T-helper 2 cell treated with Interferon-gamma antibody and Interleukin-4, amounts not matched to agents 5 μg/mL and 100 μg/mL, for 36 hours (primary cell): ENCODE measurements at regions not wholly inside any gene's neighbourhood (a gene's known extent, or its start where the extent isn't known, plus 50 kb on each side); places are given as distances from the start of the nearest gene placed in this dataset.

Experiments
- DNase-seq: peaks from one replicate; pipeline ENCODE4 v3.0.0; 2021; ENCODE audit warnings: low spot score
- H3K27ac Mint-ChIP-seq: one replicate; pipeline ENCODE4 v1.8.0; 2021; ENCODE audit warnings: mild to moderate bottlenecking, mixed read lengths
- H3K27me3 Mint-ChIP-seq: one replicate; pipeline ENCODE4 v1.8.0; 2021; ENCODE audit warnings: low read depth, mixed read lengths
- H3K36me3 Mint-ChIP-seq: one replicate; pipeline ENCODE4 v1.8.0; 2021; ENCODE audit warnings: low read depth, mixed read lengths
- H3K4me1 Mint-ChIP-seq: one replicate; pipeline ENCODE4 v1.8.0; 2021; ENCODE audit warnings: low read depth, mixed read lengths
- H3K4me3 Mint-ChIP-seq: one replicate; pipeline ENCODE4 v1.8.0; 2022; ENCODE audit warnings: mild to moderate bottlenecking, moderate library complexity, mixed read lengths
- H3K9me3 Mint-ChIP-seq: one replicate; pipeline ENCODE4 v1.8.0; 2021; ENCODE audit warnings: mixed read lengths

DNA sequence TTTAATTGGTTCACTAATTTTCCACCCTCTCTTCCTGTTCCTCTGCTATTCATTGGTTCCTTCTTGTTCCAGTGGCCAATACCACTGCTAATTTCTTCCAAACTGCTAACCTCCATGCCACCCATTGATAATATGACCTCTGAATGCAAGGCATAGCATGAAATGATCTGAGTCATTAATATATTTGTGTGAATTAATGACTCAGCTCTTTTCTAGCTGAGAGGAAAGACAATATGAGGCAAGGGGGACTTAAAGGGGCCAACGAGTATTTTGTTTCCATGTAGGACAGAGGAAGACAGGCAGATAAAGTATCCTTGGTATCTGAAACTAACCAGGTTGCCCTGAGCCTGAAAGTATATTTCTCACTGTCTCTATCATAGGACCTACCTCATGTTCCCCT lies 154.3 kb upstream of the BRINP1 start:
- no peaks in the 10 kb centered on the region for H3K4me1 Mint-ChIP-seq
- no peak overlapping the region for H3K27ac Mint-ChIP-seq
- H3K4me3 Mint-ChIP-seq, result no peak overlapping the region
- DNase-seq, result no peak
- no peaks in the 10 kb centered on the region for H3K9me3 Mint-ChIP-seq
- no peaks in the 10 kb centered on the region for H3K36me3 Mint-ChIP-seq
- no peaks in the 10 kb centered on the region for H3K27me3 Mint-ChIP-seq

DNA sequence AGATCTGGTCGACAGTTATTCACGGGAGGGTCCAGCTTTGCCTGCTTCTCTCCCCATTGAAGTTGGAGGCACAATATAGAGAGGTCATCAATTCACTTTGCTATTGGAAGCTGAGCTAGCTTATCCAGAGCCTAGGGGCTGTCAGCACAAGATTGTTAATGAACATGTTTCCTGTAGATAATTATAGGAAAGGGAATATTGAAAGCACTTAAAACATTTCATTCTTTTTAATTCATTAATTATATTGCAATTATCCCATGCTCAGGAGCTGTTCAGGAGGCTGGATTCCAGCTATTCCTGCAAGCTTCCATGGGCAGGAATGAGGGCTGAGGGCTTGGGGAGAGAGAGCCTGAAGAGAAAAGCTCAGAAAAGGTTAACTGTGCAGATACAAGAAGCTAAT lies 153.1 kb upstream of the BRINP1 start:
- Mint-ChIP-seq H3K4me1 (no peaks in the 10 kb centered on the region), H3K36me3 (no peaks in the 10 kb centered on the region), H3K27me3 (no peaks in the 10 kb centered on the region), H3K27ac (no peak overlapping the region), H3K4me3 (no peak overlapping the region), H3K9me3 (no peaks in the 10 kb centered on the region)
- no peak for DNase-seq

DNA sequence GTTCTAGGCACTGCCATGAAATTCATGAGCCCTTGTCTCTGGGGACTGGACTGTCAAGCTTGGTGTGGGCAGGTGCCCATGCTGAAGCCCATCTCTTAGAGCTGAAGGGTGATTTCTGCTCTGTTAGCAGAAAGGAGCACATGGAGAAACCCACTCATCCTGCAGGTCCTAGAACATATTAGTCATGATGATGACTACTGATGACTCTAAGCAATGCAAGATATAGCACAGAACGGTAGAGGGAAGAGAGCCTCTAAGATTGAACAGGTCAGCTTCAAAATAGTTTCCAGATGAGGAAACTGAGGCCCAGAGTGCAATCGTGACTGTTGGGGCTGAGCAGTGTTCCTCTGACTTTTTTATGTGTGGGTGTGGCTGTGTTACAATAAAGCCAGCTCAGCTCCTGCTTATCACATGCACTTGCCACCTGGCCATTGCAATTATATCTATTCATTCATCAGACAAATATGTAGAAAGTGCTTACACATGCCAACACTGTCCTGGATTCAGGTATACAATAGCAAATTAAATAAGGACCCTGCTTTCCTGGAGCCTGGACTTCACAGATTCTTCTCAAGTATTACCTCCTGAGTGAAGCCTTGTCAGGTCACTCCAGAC lies 140.2 kb upstream of the BRINP1 start:
- no peaks in the 10 kb centered on the region for H3K9me3 Mint-ChIP-seq
- no peak overlapping the region for H3K27ac Mint-ChIP-seq
- no peaks in the 10 kb centered on the region for H3K27me3 Mint-ChIP-seq
- no peaks in the 10 kb centered on the region for H3K36me3 Mint-ChIP-seq
- no peak for DNase-seq
- no peak overlapping the region for H3K4me3 Mint-ChIP-seq
- H3K4me1 Mint-ChIP-seq, result no peaks in the 10 kb centered on the region

DNA sequence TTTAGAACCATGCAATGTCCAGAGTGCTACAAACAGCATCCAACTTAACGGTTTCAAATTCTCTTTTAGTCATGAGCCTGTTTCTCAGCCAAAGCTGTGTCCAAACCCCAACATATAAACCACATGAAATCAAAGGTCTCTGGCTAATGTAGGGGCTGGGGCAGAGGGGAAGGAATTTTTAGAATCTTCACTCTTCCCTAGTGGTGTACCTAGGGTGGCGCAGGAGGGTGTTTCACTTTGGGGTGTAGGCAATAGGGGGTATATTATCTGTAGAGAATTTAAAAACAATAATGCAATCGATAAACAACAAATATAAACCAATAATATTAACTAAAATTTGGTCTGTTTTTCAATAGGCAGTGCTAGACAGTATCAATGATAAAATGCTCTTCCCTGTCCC lies 132.1 kb upstream of the BRINP1 start:
- no peak overlapping the region for H3K4me3 Mint-ChIP-seq
- DNase-seq, result no peak
- H3K27me3 Mint-ChIP-seq, result no peaks in the 10 kb centered on the region
- no peak overlapping the region for H3K27ac Mint-ChIP-seq
- H3K36me3 Mint-ChIP-seq, result no peaks in the 10 kb centered on the region
- H3K4me1 Mint-ChIP-seq, result no peaks in the 10 kb centered on the region
- H3K9me3 Mint-ChIP-seq, result no peaks in the 10 kb centered on the region

DNA sequence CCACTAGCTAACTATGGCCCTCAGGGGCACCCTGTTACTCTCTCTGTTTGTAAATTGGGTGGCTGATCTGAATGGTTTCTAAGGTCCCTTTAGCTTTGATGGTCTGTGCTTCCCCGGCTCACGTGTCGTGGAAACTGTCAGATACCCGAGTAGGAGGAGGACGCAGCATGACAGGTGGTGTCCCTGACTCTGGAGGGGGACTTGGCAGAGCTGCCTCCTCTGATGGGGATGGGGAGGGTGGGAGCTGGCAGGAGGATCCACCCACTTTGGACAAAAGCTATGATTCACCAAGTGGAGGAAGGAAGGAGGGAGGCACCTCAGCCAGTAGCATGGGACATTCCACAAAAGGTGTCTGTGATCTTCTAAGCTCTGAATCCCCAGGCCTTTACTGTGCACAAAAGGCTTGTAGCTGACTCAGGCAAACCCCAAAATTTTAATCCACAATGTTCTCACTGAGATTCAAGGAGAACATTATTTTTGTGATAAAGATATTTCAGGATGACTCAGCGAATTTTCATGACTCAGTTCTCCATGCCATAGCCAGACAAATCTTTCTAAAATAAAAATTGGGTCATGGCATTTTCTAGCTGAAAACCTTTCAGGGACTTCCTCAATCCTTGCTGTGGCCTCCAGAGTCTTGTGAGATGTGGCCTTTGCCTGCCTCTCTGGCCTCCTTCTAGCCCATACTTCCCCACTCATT lies 131.0 kb upstream of the BRINP1 start:
- H3K4me1 Mint-ChIP-seq, result no peaks in the 10 kb centered on the region
- no peak for DNase-seq
- no peaks in the 10 kb centered on the region for H3K27me3 Mint-ChIP-seq
- H3K36me3 Mint-ChIP-seq, result no peaks in the 10 kb centered on the region
- H3K27ac Mint-ChIP-seq, result no peak overlapping the region
- no peak overlapping the region for H3K4me3 Mint-ChIP-seq
- H3K9me3 Mint-ChIP-seq, result no peaks in the 10 kb centered on the region

DNA sequence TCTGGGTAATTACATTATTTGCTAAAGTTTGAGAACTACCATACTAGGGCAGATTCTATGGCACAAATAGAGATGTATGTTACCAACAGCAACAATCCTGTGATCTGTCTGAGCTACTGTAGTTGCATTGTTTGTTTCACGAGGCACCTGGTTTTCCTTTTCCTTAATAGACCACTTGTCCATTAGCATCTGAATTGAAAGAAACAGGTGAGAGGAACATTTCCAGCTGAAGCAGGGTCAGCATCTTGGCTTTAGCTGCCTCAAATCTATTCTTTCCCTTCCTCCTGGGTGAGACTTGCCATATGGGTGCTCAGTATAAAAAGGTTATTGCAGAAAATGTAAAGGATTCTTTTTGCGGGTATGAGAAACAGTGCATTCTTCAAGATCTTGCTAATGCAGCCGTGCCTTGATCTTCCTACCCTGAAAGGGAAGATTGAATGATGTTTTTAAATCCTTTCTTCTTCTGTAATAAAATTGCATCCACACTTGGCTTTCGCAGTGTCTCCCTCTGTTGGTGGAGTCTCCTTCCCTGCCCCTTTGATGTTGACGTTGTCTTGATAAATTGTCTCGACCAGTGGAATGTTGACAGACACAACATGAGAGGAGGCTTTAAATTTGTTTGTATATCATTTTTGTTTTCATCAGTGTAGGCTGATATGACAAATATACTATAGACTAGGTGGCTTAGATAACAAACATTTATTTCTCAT lies 118.0 kb upstream of the BRINP1 start:
- no peak overlapping the region for H3K4me3 Mint-ChIP-seq
- no peak for DNase-seq
- H3K27me3 Mint-ChIP-seq, result no peaks in the 10 kb centered on the region
- H3K9me3 Mint-ChIP-seq, result no peaks in the 10 kb centered on the region
- no peaks in the 10 kb centered on the region for H3K4me1 Mint-ChIP-seq
- no peak overlapping the region for H3K27ac Mint-ChIP-seq
- H3K36me3 Mint-ChIP-seq, result no peaks in the 10 kb centered on the region

DNA sequence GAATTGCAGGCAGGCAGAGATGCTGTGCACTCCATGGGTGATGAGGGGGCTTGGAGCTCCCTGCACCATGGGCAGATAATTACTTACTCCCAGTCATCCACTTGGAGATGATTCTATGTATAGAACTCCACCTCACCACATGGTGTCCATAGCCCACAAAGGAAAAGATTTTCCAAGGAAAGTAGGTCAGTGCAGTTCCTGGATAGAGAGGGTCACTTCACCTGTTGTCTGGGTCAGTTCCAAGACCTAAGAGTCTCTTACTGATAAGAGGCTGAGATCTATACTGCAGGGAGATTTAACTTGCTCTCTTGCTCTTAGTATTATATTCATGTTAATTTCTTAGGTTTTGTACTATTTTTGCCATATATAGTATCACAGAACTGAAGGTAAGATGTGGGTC lies 113.9 kb upstream of the BRINP1 start:
- no peak overlapping the region for H3K27ac Mint-ChIP-seq
- no peaks in the 10 kb centered on the region for H3K9me3 Mint-ChIP-seq

DNA sequence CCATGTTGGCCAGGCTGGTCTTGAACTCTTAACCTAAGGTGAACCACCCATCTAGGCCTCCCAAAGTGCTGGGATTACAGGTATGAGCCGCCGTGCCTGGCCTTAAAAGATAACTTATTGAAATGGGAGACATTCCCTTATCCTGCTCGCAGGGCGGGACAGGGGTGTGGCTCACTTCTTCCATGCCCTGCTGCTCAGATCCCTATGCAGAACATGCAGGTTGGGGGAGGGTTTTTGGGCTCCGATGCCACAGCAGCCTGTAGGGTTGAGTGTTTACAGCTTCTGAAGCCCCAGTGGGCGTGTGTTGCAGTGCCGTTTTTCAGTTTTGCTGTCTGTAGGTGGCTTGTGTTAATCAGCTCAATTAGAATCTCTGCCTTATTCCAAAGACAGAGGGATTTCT lies 108.0 kb upstream of the BRINP1 start:
- DNase-seq, result no peak
- H3K4me1 Mint-ChIP-seq, result no peaks in the 10 kb centered on the region
- no peaks in the 10 kb centered on the region for H3K9me3 Mint-ChIP-seq
- H3K36me3 Mint-ChIP-seq, result no peaks in the 10 kb centered on the region
- no peaks in the 10 kb centered on the region for H3K27me3 Mint-ChIP-seq
- H3K27ac Mint-ChIP-seq, result no peak overlapping the region
- no peak overlapping the region for H3K4me3 Mint-ChIP-seq

More for the DNA sequence above, 113.9 kb upstream of the BRINP1 start:
- H3K36me3 Mint-ChIP-seq, result no peaks in the 10 kb centered on the region
- no peak overlapping the region for H3K4me3 Mint-ChIP-seq
- DNase-seq, result no peak
- H3K27me3 Mint-ChIP-seq, result no peaks in the 10 kb centered on the region
- H3K4me1 Mint-ChIP-seq, result no peaks in the 10 kb centered on the region

DNA sequence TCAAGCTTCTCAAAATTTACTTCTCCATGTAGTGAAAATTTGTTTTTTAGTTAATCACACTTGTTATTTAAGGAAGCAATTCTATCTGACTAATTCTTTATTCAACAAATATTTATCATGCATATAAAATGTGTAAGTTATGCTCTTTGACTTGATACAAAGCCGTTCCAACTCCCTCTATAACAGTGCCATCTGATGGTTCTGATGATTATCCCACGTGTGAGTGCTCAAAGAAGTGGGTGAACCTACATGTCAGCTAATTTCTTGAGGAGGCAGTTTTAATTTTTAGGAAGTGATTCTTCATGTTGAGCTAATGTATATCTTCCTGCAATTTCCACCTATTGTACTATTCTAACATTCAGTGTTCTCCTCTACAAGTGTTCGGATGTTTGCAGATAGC lies 88.8 kb upstream of the BRINP1 start:
- Mint-ChIP-seq H3K4me3 (no peak overlapping the region), H3K9me3 (no peaks in the 10 kb centered on the region), H3K27me3 (no peaks in the 10 kb centered on the region), H3K4me1 (no peaks in the 10 kb centered on the region), H3K36me3 (no peaks in the 10 kb centered on the region), H3K27ac (no peak overlapping the region)
- DNase-seq, result no peak

DNA sequence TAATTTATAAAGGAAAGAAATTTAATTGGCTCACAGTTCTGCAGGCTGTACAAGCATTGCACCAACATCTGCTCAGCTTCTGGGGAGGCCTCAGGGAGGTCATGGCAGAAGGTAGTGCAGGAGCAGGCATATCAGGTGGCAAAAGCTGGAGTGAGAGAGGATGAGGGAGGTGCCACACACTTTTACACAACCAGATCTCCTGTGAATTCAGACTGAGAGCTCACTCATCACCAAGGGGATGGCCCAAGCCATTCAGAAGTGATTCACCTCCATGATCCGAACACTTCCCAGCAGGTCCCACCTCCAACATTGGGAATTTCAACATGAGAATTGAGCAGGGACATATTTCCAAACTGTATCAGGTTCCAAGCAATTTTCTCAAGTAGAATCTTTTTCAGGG lies 84.7 kb upstream of the BRINP1 start:
- no peak overlapping the region for H3K4me3 Mint-ChIP-seq
- no peaks in the 10 kb centered on the region for H3K36me3 Mint-ChIP-seq
- peaks cover 3% of the 10 kb centered on the region for H3K9me3 Mint-ChIP-seq
- no peaks in the 10 kb centered on the region for H3K4me1 Mint-ChIP-seq
- no peak overlapping the region for H3K27ac Mint-ChIP-seq
- DNase-seq, result no peak
- H3K27me3 Mint-ChIP-seq, result no peaks in the 10 kb centered on the region

DNA sequence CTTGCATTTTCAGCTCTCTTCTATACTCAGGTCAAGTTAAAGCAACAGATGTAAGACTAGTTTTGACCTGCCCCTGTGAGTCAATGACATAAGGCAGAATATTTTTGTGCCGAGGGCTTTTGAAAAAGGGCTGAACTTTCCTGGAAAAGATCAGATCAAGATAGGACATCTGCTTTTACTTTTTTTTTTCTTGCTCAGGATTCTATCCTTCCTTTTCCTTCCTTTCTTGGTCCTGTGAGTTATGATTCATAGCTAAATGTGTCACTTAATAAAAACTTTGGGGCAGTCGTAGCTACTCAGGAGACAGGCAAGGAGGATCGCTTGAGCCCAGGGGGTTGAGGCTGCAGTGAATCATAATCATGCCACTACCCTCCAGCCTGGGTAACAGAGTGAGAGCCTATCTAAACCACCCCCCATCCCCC lies 84.3 kb upstream of the BRINP1 start:
- Mint-ChIP-seq H3K27me3 (no peaks in the 10 kb centered on the region), H3K36me3 (no peaks in the 10 kb centered on the region), H3K4me3 (no peak overlapping the region), H3K9me3 (peaks cover 3% of the 10 kb centered on the region), H3K4me1 (no peaks in the 10 kb centered on the region), H3K27ac (no peak overlapping the region)
- no peak for DNase-seq

DNA sequence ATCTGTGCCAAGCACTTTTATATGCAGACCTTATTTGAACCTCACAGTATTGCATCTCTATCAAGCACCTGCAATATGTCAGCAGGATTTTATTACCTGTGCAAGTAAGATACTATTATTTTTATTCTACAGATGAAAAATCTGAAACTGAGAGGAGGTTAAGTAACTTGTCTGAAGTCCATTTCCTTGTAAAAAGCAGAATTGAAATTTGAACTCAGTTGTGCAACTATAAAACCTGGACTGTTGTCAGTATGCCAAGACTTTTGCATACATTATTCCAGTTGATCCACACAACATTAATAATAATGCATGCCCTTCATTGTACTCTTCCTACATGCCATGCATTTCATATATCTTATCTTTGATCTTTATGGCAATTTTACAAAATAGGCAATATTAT lies 82.2 kb upstream of the BRINP1 start:
- Mint-ChIP-seq H3K36me3 (no peaks in the 10 kb centered on the region), H3K9me3 (peaks cover 3% of the 10 kb centered on the region), H3K27ac (no peak overlapping the region), H3K27me3 (no peaks in the 10 kb centered on the region), H3K4me1 (no peaks in the 10 kb centered on the region), H3K4me3 (no peak overlapping the region)
- DNase-seq, result no peak

DNA sequence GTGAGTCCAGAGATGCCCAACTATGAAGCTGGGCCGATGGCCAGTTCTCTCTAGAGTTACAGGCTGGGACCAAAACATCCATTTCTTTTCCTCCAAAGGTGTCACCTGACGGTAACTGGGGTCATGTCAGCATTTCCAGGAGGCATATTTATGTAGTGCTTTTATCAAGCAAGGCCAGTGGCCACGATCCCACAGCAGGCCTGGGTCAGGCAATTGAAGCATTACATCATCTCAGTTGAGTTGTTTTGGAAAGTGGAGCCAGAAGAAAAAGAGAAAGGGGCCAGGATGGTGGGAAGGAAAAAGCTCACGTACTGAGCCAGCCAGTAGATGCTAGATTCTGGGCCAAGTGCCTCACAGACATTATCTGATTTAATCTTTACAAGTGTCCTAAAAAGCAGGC lies 73.9 kb upstream of the BRINP1 start:
- Mint-ChIP-seq H3K36me3 (no peaks in the 10 kb centered on the region), H3K4me3 (no peak overlapping the region), H3K9me3 (no peaks in the 10 kb centered on the region), H3K27me3 (no peaks in the 10 kb centered on the region), H3K27ac (no peak overlapping the region), H3K4me1 (no peaks in the 10 kb centered on the region)
- no peak for DNase-seq

DNA sequence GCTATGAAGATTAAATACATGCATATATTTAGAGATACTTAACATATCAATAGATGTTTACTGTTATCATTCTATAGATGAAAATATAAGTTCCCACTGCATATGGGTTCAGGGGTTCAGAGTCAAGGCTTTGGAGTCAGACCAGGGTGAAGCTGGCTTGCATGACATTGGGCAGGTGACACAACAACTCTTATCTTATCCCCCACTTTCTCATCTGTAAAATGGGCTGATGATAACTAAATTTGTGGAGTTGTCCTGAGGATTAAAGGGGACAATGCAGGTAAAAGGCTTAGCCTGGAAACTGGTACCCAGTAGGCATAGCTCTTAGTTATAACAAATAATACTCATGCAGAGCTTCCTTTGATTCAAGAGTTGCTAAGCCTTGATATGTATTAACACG lies 72.6 kb upstream of the BRINP1 start:
- no peaks in the 10 kb centered on the region for H3K4me1 Mint-ChIP-seq
- DNase-seq, result no peak
- no peaks in the 10 kb centered on the region for H3K9me3 Mint-ChIP-seq
- H3K4me3 Mint-ChIP-seq, result no peak overlapping the region
- H3K27ac Mint-ChIP-seq, result no peak overlapping the region
- no peaks in the 10 kb centered on the region for H3K36me3 Mint-ChIP-seq
- no peaks in the 10 kb centered on the region for H3K27me3 Mint-ChIP-seq
